Sigmoid colon (tissue), 6 donors: ENCODE measurements at regions not wholly inside any gene's neighbourhood (a gene's known extent, or its start where the extent isn't known, plus 50 kb on each side); places are given as distances from the start of the nearest gene placed in this dataset.
"Not testable (repeated sequence)": the region's sequence is repeated elsewhere in the genome, so short reads cannot be mapped to it uniquely, and the experiment has no call there.

Experiments used
- DNase-seq: peaks from one replicate; pipeline ENCODE4 v3.0.0-alpha.2; 2019
- H3K27ac ChIP-seq, 4 donors: fragments of 200-600 bp; sonication (generic); one replicate each; pipeline ENCODE4 v1.5.1; 2016 to 2019; ENCODE audit warnings: mild to moderate bottlenecking in 1 of 4
- H3K27me3 ChIP-seq, 3 donors: fragments of 200-600 bp; sonication (generic); one replicate each; pipeline ENCODE4 v1.5.1; 2019; ENCODE audit warnings: mild to moderate bottlenecking in 1 of 3
- H3K36me3 ChIP-seq, 4 donors: fragments of 200-600 bp; sonication (generic); one replicate each; pipeline ENCODE4 v1.5.1; 2016 to 2019
- H3K4me1 ChIP-seq, 4 donors: fragments of 200-600 bp; sonication (generic); one replicate each; pipeline ENCODE4 v1.5.1; 2017 to 2019
- H3K4me3 ChIP-seq, 4 donors: fragments of 200-600 bp; sonication (generic); one replicate each; pipeline ENCODE4 v1.5.1; 2017 to 2019; ENCODE audit warnings: mild to moderate bottlenecking in 2 of 4, moderate library complexity in 1 of 4
- H3K9me3 ChIP-seq, 4 donors: fragments of 200-600 bp in 3 of 4; sonication (generic) in 3 of 4; one replicate each; pipeline versions ENCODE4 v1.5.1 to v1.6.1; 2013 to 2019
- EP300 ChIP-seq, 4 donors: sonication (generic); formaldehyde crosslinking; IDR thresholded peaks; one replicate each; pipeline ENCODE4 v1.6.1; 2017; ENCODE audit warnings: antibody characterized with exemption in 4 of 4
- POLR2A ChIP-seq, 2 donors: fragments of 450-650 bp; IDR thresholded peaks; one replicate each; pipeline ENCODE4 v1.6.1; 2016; ENCODE audit warnings: antibody characterized with exemption in 2 of 2, mild to moderate bottlenecking in 2 of 2, moderate library complexity in 2 of 2
- POLR2AphosphoS5 ChIP-seq, 4 donors: sonication (generic); formaldehyde crosslinking; IDR thresholded peaks; one replicate each; pipeline ENCODE4 v1.6.1; 2017; ENCODE audit warnings: antibody characterized with exemption in 4 of 4
- WGBS, 2 donors: extraction: QIAGEN DNeasy Blood & Tissue Kit; methylation state at CpG; one replicate each; pipeline ENCODE4 v1.1.7; 2013; 5-methylcytosine and 5-hydroxymethylcytosine counted together
- intact Hi-C: fragments of 100-400 bp; cut with DNase I; formaldehyde crosslinking; loops from one replicate; pipeline ENCODE4 v1.15.1; 2023
- TF ChIP-seq, protein P1 (sequence below), 4 experiments: fragments of 450-650 bp in 3 of 4; fragments of 200-600 bp in 1 of 4; IDR thresholded peaks; one replicate each; pipeline ENCODE4 v1.5.1; 2016 to 2019; ENCODE audit warnings: antibody characterized with exemption in 4 of 4, mild to moderate bottlenecking in 3 of 4, moderate library complexity in 2 of 4
- donor health status: healthy with polysubstance abuse.
- donor health status: healthy.

DNA sequence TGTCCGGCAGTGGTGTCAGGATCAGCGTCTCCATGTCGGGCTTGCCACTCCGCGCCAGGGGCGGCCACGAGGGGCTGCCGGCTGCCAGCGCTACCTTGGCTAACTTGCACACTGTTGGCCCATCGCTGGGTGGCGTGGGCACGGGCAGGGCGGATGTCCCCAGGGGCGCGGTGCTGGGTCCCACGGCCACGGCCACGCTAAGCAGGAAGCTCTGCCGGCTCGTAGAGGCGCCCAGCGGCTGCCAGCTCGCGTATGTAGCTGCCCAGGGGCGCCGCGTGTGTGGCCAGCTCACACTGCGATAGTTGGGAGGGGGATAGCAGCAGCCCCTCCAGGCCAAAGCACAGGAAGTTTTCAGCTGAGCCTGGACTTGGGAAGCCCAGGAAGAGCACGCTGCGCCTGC is 249.4 kb downstream of the ANKRD30B start:
- peaks cover 0 to 20% (median 0%) of the 10 kb centered on the region in 3 donors for H3K27me3 ChIP-seq
- no peak overlapping the region for H3K27ac ChIP-seq
- TF ChIP-seq POLR2AphosphoS5 (IDR thresholded peaks at IDR 0.05) (no peak), EP300 (IDR thresholded peaks at IDR 0.05) (no peak)
- WGBS, 2 donors: 96 to 97% methylated on average over 30 of the region's 30 CpGs
- H3K4me3 ChIP-seq: no peak overlapping the region
- intact Hi-C loops: no loop called here
- no peaks in the 10 kb centered on the region for H3K4me1 ChIP-seq
- no peak for DNase-seq
- H3K36me3 ChIP-seq: no peaks in the 10 kb centered on the region
- no peaks in the 10 kb centered on the region for H3K9me3 ChIP-seq

- DNase-seq, H3K27ac ChIP-seq, H3K4me3 ChIP-seq, H3K4me1 ChIP-seq, H3K36me3 ChIP-seq, H3K9me3 ChIP-seq, intact Hi-C loops: not testable (repeated sequence)
- peaks cover 0 to 20% (median 0%) of the 10 kb centered on the region in 3 donors for H3K27me3 ChIP-seq
- WGBS, 2 donors: 96 to 98% methylated on average over 37 of the region's 37 CpGs
These were observed 249.9 kb downstream of the ANKRD30B start for GRCh38 chr18:14997899-14998298.

DNA sequence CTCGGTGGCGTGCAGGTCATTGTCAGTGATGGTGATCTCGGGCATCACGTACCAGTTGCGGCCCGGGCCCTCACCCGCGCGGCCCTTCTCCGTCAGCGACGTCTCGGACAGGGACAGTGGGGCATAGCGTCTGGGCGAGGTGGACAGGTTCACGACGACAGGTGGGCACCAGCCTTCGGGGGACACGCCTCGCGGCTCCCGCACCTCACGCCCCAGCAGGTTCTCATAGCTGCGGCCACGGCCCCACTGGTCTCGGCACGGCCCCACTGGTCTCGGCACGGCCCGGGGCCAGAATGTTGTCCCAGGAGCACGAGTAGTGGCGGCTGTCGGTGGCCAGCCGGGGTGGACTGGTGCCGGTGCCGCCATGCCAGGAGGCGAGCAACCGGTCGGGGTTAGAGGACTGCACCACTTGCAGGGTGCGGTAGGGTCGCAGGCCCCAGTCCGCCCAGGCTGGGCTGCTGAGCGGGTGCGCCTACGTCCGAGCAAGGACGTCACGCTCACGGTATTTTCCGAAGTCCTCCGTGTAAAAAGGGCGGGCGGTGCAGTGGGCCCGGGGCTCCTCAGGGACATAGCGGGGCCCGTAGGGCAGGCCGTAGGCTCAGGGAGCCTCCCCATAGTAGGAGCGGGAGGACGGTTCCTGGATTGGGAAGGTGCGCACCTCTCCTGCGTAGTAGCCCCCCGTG is 250.5 kb downstream of the ANKRD30B start:
- H3K4me3 ChIP-seq, intact Hi-C loops, H3K27ac ChIP-seq, H3K36me3 ChIP-seq, DNase-seq, H3K9me3 ChIP-seq, H3K4me1 ChIP-seq: not testable (repeated sequence)
- peaks cover 0 to 20% (median 0%) of the 10 kb centered on the region in 3 donors for H3K27me3 ChIP-seq
- WGBS, 2 donors: 96 to 98% methylated on average over 62 of the region's 62 CpGs

DNA sequence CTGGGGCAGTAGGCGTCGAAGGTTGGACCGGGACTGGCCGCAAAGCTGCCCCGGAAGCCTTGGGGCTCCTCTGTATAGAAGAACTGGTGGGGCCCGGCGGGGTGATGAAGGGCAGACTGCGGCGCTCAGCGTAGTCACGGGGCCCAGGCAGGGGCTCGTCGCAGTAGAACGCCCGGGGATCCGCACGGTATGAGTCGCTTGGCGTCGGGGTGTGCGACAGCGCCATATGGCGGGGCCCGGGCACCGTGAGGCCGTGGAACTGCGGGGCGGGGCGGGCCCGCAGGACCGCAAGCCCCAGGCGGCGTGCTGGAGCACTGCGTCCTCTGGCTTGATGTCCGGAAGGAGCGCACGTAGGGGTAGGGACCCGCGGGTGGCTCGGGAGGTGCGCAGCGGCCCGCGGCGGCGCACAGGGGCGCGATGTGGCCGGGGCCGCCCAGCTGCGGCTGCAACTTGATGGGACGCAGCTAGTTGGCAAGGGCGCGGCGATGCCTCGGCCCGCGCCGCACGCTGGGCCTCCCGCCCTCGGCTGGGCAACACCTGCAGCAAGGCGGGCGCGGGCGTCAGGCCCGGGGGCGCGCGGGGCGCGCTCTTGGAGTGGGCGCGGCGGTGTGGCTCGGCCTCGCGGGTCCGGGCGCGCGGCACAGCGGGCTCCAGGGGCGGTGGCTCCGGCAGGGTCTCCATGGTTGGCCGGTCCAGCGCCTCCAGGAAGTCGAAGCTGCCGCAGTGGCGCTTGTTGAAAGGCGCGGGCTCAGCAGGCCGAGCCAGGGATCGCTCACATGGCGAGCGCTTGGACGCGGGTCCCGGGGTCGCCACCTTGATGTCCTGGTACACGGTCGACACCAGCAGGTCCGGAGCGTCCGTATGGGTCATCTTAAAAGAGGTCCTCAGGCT is 251.4 kb downstream of the ANKRD30B start:
- WGBS, 2 donors: 46 to 54% methylated on average over 105 of the region's 105 CpGs
- Histone ChIP-seq H3K27me3 (peaks cover 0 to 20% (median 0%) of the 10 kb centered on the region in 3 donors), H3K4me3 (peak overlapping the region in 2 of 4 donors; percentile 5 to 17), H3K4me1 (no peaks in the 10 kb centered on the region), H3K36me3 (no peaks in the 10 kb centered on the region), H3K27ac (no peak overlapping the region), H3K9me3 (no peaks in the 10 kb centered on the region)
- intact Hi-C loops: no loop called here
- DNase-seq: no peak
- TF ChIP-seq POLR2AphosphoS5 (IDR thresholded peaks at IDR 0.05) (no peak), EP300 (IDR thresholded peaks at IDR 0.05) (no peak), POLR2A (IDR thresholded peaks at IDR 0.05) (no peak)
- TF ChIP-seq, protein P1, sequence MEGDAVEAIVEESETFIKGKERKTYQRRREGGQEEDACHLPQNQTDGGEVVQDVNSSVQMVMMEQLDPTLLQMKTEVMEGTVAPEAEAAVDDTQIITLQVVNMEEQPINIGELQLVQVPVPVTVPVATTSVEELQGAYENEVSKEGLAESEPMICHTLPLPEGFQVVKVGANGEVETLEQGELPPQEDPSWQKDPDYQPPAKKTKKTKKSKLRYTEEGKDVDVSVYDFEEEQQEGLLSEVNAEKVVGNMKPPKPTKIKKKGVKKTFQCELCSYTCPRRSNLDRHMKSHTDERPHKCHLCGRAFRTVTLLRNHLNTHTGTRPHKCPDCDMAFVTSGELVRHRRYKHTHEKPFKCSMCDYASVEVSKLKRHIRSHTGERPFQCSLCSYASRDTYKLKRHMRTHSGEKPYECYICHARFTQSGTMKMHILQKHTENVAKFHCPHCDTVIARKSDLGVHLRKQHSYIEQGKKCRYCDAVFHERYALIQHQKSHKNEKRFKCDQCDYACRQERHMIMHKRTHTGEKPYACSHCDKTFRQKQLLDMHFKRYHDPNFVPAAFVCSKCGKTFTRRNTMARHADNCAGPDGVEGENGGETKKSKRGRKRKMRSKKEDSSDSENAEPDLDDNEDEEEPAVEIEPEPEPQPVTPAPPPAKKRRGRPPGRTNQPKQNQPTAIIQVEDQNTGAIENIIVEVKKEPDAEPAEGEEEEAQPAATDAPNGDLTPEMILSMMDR (IDR thresholded peaks at IDR 0.05): no peak

DNA sequence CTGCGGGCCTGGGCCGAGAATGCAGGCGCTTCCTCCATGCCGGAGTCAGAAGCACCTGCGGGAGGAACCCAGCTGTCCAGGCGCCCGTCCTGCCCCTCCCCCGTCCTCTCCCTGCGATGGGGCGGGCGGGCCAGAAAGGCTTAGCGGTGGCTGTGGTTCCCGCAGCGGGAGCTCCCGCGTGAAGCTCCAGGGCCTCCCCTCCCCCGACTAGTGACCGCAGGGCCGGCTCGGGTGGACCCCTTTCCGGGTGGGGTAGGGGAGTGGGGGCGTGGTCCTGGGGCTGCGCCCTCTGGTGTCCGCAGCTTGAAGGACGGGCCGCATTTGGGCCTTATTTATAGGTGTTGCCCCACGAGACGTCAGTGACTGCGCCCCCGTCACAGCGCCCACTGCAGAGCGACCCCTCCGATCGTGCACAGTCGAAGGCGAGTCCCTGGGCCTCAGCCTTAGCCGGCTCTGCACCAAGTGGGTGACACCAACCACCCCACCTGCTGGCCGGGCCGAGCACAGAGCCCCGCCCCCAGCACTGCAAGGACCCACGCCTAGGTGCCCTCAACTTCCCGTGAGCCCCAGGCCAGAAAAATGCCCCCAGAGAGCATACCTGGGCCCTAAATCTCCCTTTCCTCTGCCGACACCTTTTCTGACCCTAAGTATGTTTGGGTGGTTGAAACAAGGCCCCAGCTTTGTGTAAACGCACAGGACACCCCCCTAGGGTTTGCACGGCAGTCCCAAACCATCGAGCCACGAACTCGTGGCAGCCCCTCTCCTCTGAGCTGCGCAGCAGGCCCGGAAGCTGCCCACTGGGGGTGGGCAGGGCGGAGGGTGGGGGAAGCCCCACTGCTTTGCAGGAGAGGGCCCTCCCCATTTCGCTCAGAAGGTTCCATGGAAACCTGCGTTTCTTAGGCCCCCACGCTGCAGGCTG is 252.4 kb downstream of the ANKRD30B start:
- H3K36me3 ChIP-seq, H3K4me1 ChIP-seq, H3K27ac ChIP-seq, DNase-seq, intact Hi-C loops, H3K9me3 ChIP-seq: not testable (repeated sequence)
- whole genome bisulfite sequencing, 2 donors: 50 to 61% methylated on average over 54 of the region's 54 CpGs
- Histone ChIP-seq H3K27me3 (peaks cover 0 to 20% (median 0%) of the 10 kb centered on the region in 3 donors), H3K4me3 (peak overlapping the region in 2 of 4 donors; percentile 5 to 17)

GRCh38 chr18:15001038-15001794 is 253.2 kb downstream of the ANKRD30B start:
- DNase-seq, H3K27ac ChIP-seq, H3K36me3 ChIP-seq, H3K4me3 ChIP-seq, H3K9me3 ChIP-seq, intact Hi-C loops, H3K4me1 ChIP-seq: not testable (repeated sequence)
- peaks cover 0 to 20% (median 0%) of the 10 kb centered on the region in 3 donors for H3K27me3 ChIP-seq
- 81 to 89% methylated on average over 21 of the region's 21 CpGs for WGBS, 2 donors

GRCh38 chr18:15001795-15002107 is 253.8 kb downstream of the ANKRD30B start:
- H3K36me3 ChIP-seq, H3K9me3 ChIP-seq, intact Hi-C loops, H3K27ac ChIP-seq, DNase-seq, H3K4me3 ChIP-seq, H3K4me1 ChIP-seq: not testable (repeated sequence)
- WGBS, 2 donors: 84 to 86% methylated on average over 10 of the region's 10 CpGs
- peaks cover 0 to 20% (median 0%) of the 10 kb centered on the region in 3 donors for H3K27me3 ChIP-seq

GRCh38 chr18:15002765-15003164 is 254.8 kb downstream of the ANKRD30B start:
- H3K27ac ChIP-seq, intact Hi-C loops, H3K4me1 ChIP-seq, H3K9me3 ChIP-seq, DNase-seq, H3K4me3 ChIP-seq, H3K36me3 ChIP-seq: not testable (repeated sequence)
- H3K27me3 ChIP-seq: peaks cover 0 to 20% (median 0%) of the 10 kb centered on the region in 3 donors
- WGBS, 2 donors: 18 to 70% methylated on average over 3 of the region's 3 CpGs

GRCh38 chr18:15003231-15003630 is 255.3 kb downstream of the ANKRD30B start:
- H3K4me1 ChIP-seq, DNase-seq, H3K4me3 ChIP-seq, H3K36me3 ChIP-seq, intact Hi-C loops, H3K27ac ChIP-seq, H3K9me3 ChIP-seq: not testable (repeated sequence)
- WGBS, 2 donors: 71 to 92% methylated on average over 12 of the region's 12 CpGs
- H3K27me3 ChIP-seq: peaks cover 0 to 20% (median 0%) of the 10 kb centered on the region in 3 donors

DNA sequence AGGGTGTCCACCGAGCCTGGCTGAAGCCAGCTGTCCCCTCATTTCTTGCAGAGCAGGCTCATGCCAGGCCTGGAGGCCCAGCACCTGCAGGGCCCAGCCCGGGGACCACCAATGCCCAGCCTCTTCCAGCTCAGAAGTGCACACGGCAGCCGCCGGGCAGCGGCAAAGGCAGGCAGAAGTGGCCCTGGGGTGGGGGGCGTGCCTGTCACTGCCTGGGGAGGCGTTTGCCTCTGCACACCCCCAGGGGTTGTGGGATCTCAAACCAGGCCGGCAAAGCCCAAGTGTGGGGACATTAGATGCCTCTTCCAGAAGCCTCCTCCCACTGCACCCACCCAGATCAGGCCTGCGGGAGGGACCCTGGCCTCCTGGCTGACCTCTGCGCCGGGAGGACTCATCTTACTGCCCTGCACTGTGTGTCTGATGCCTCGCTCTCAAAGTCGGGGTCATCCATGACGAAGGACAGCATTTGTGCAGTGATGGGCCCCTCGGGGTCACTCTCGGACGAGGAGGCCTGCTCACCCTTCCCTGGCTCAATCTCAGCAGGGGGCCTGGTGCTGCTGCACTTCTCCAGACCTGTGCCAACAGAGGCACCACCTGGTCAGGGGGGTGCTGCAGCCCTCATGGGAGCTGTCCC is 255.8 kb downstream of the ANKRD30B start:
- not testable (repeated sequence) for H3K4me1 ChIP-seq
- WGBS, 2 donors: 91 to 92% methylated on average over 18 of the region's 18 CpGs

More for the DNA sequence above, 255.8 kb downstream of the ANKRD30B start:
- H3K9me3 ChIP-seq, H3K4me3 ChIP-seq, DNase-seq, H3K36me3 ChIP-seq, H3K27ac ChIP-seq, intact Hi-C loops: not testable (repeated sequence)
- peaks cover 0 to 20% (median 0%) of the 10 kb centered on the region in 3 donors for H3K27me3 ChIP-seq
